H9 (cell line): ENCODE measurements at regions not wholly inside any gene's neighbourhood (a gene's known extent, or its start where the extent isn't known, plus 50 kb on each side); places are given as distances from the start of the nearest gene placed in this dataset.
"Not testable (repeated sequence)": the region's sequence is repeated elsewhere in the genome, so short reads cannot be mapped to it uniquely, and the experiment has no call there.

Experiments used
- DNase-seq: peaks from one replicate; pipeline ENCODE4 v3.0.0-alpha.2; 2017
- H2AFZ ChIP-seq: one replicate; pipeline ENCODE4 v1.6.1; 2013; ENCODE audit warnings: mild to moderate bottlenecking, low read length, control low read depth, moderate library complexity
- H2AK5ac ChIP-seq: 2 replicates; pipeline ENCODE4 v1.6.1; 2013; ENCODE audit warnings: low read length, control low read depth, mixed read lengths; ENCODE audit not compliant: insufficient read length
- H2BK120ac ChIP-seq: one replicate; pipeline ENCODE4 v1.6.1; 2013; ENCODE audit warnings: low read depth, mild to moderate bottlenecking, low read length, control low read depth, inconsistent platforms; ENCODE audit not compliant: poor library complexity, severe bottlenecking
- H2BK12ac ChIP-seq: 2 replicates; pipeline ENCODE4 v1.6.1; 2013; ENCODE audit warnings: low read length, control low read depth, mixed read lengths, low read depth; ENCODE audit not compliant: insufficient read length
- H2BK15ac ChIP-seq: 2 replicates; pipeline ENCODE4 v1.6.1; 2013; ENCODE audit warnings: low read depth, low read length, control low read depth
- H2BK20ac ChIP-seq: one replicate; pipeline ENCODE4 v1.6.1; 2013; ENCODE audit warnings: low read depth, mild to moderate bottlenecking, low read length, control low read depth, inconsistent platforms; ENCODE audit not compliant: poor library complexity, severe bottlenecking
- H2BK5ac ChIP-seq: 2 replicates; pipeline ENCODE4 v1.6.1; 2013; ENCODE audit warnings: low read length, control low read depth, mixed read lengths; ENCODE audit not compliant: insufficient read length
- H3K14ac ChIP-seq: 2 replicates; pipeline ENCODE4 v1.6.1; 2013; ENCODE audit warnings: low read length, control low read depth; ENCODE audit not compliant: insufficient read depth
- H3K18ac ChIP-seq: 2 replicates; pipeline ENCODE4 v1.6.1; 2013; ENCODE audit warnings: low read depth, mild to moderate bottlenecking, mixed read lengths, low read length, control low read depth; ENCODE audit not compliant: insufficient read length
- H3K23ac ChIP-seq: 2 replicates; pipeline ENCODE4 v1.6.1; 2013; ENCODE audit warnings: low read length, control low read depth, mixed read lengths, low read depth; ENCODE audit not compliant: insufficient read length
- H3K23me2 ChIP-seq: 2 replicates; pipeline ENCODE4 v1.6.1; 2013; ENCODE audit warnings: low read depth, mild to moderate bottlenecking, mixed read lengths, low read length, control low read depth; ENCODE audit not compliant: insufficient read length, poor library complexity, severe bottlenecking
- H3K27ac ChIP-seq: 2 replicates; pipeline ENCODE4 v1.5.1; 2013; ENCODE audit warnings: low read length, control low read depth, mixed read lengths, low read depth; ENCODE audit not compliant: insufficient read length
- H3K27me3 ChIP-seq: 2 replicates; pipeline ENCODE4 v1.6.1; 2013; ENCODE audit warnings: low read length, control low read depth, inconsistent platforms; ENCODE audit not compliant: insufficient read depth
- H3K4ac ChIP-seq: 2 replicates; pipeline ENCODE4 v1.6.1; 2013; ENCODE audit warnings: low read depth, mild to moderate bottlenecking, control low read depth, inconsistent platforms, low read length, moderate library complexity
- H3K4me1 ChIP-seq: 2 replicates; pipeline ENCODE4 v1.6.1; 2013; ENCODE audit warnings: low read length, control low read depth, inconsistent platforms; ENCODE audit not compliant: insufficient read depth
- H3K4me2 ChIP-seq: 2 replicates; pipeline ENCODE4 v1.6.1; 2013; ENCODE audit warnings: low read length, control low read depth, mixed read lengths; ENCODE audit not compliant: insufficient read length, insufficient read depth
- H3K56ac ChIP-seq: 2 replicates; pipeline ENCODE4 v1.6.1; 2013; ENCODE audit warnings: low read depth, mild to moderate bottlenecking, mixed read lengths, low read length, control low read depth; ENCODE audit not compliant: insufficient read length
- H3K79me1 ChIP-seq: 2 replicates; pipeline ENCODE4 v1.6.1; 2013; ENCODE audit warnings: low read depth, mild to moderate bottlenecking, moderate library complexity, low read length, control low read depth, inconsistent platforms; ENCODE audit not compliant: insufficient read depth, poor library complexity, severe bottlenecking
- H3K79me2 ChIP-seq: 2 replicates; pipeline ENCODE4 v1.6.1; 2013; ENCODE audit warnings: low read length, control low read depth, inconsistent platforms; ENCODE audit not compliant: insufficient read depth
- H3K9ac ChIP-seq: 2 replicates; pipeline ENCODE4 v1.6.1; 2013; ENCODE audit warnings: low read length, control low read depth, mixed read lengths; ENCODE audit not compliant: insufficient read length; ENCODE audit errors: extremely low read depth
- H3K9me3 ChIP-seq: one replicate; pipeline ENCODE4 v1.6.1; 2013; ENCODE audit warnings: low read depth, low read length, inconsistent platforms; ENCODE audit not compliant: control insufficient read depth
- H3T11ph ChIP-seq: one replicate; pipeline ENCODE4 v1.6.1; 2013; ENCODE audit warnings: mild to moderate bottlenecking, low read length, control low read depth, inconsistent platforms
- H4K20me1 ChIP-seq: one replicate; pipeline ENCODE4 v1.6.1; 2013; ENCODE audit not compliant: control insufficient read depth, insufficient read length, insufficient read depth
- H4K5ac ChIP-seq: 2 replicates; pipeline ENCODE4 v1.6.1; 2013; ENCODE audit warnings: low read depth, mild to moderate bottlenecking, mixed read lengths, low read length, control low read depth; ENCODE audit not compliant: insufficient read length
- H4K8ac ChIP-seq: replicated peaks from 2 replicates; pipeline ENCODE4 v1.6.1; 2013; ENCODE audit warnings: low read length, control low read depth, mixed read lengths, low read depth; ENCODE audit not compliant: insufficient read length
- H4K91ac ChIP-seq: 2 replicates; pipeline ENCODE4 v1.6.1; 2013; ENCODE audit warnings: low read depth, mild to moderate bottlenecking, moderate library complexity, mixed read lengths, low read length, control low read depth; ENCODE audit not compliant: insufficient read length
- H3K27ac Mint-ChIP-seq, 3 experiments: 2 replicates in 2 of 3; 3 replicates in 1 of 3; pipeline ENCODE4 v1.8.0; 2020 to 2021; ENCODE audit warnings: mixed read lengths in 3 of 3, mild to moderate bottlenecking in 1 of 3, moderate library complexity in 1 of 3
- H3K27me3 Mint-ChIP-seq: 2 replicates; pipeline ENCODE4 v1.8.0; 2021; ENCODE audit warnings: low read depth, mild to moderate bottlenecking, moderate library complexity, mixed read lengths
- H3K36me3 Mint-ChIP-seq, 3 experiments: 2 replicates in 2 of 3; 3 replicates in 1 of 3; pipeline ENCODE4 v1.8.0; 2020 to 2021; ENCODE audit warnings: low read depth in 3 of 3, mixed read lengths in 3 of 3; ENCODE audit not compliant: insufficient read depth in 1 of 3
- H3K4me1 Mint-ChIP-seq, 2 experiments: 2 replicates each; pipeline ENCODE4 v1.8.0; 2020; ENCODE audit warnings: mixed read lengths in 2 of 2
- H3K4me3 Mint-ChIP-seq, 2 experiments: 2 replicates in 1 of 2; 3 replicates in 1 of 2; pipeline ENCODE4 v1.8.0; 2020 to 2021; ENCODE audit warnings: mild to moderate bottlenecking in 2 of 2, mixed read lengths in 2 of 2, moderate library complexity in 1 of 2
- H3K9me3 Mint-ChIP-seq, 2 experiments: 2 replicates in 1 of 2; 3 replicates in 1 of 2; pipeline ENCODE4 v1.8.0; 2020; ENCODE audit warnings: mild to moderate bottlenecking in 2 of 2, mixed read lengths in 2 of 2, moderate library complexity in 1 of 2
- WGBS: extraction: QIAGEN DNeasy Blood & Tissue Kit; methylation state at CpG from one replicate; pipeline ENCODE4 v1.1.7; 2013; ENCODE audit warnings: missing lambda C conversion rate, low lambda C conversion rate, mixed read lengths; ENCODE audit not compliant: insufficient read length; ENCODE audit errors: extremely low coverage; 5-methylcytosine and 5-hydroxymethylcytosine counted together

DNA sequence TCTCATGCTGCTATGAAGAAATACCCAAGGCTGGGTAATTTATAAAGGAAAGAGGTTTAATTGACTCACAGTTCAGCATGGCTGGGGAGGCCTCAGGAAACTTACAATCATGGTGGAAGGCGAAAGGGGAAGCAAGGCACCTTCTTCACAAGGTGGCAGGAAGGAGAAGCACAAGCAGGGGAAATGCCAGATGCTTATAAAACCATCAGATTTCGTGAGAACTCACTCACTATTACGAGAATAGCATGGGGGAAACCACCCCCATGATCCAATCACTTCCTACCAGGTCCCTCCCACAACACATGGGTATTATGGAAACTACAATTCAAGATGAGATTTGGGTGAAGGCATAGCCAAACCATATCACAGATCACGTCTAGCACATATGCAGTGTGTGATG is 61.8 kb upstream of the MARCKS start:
- not testable (repeated sequence) for H3K4ac ChIP-seq, H3K27me3 Mint-ChIP-seq, H3K27me3 ChIP-seq, H3K9me3 ChIP-seq, H4K91ac ChIP-seq, H2AK5ac ChIP-seq, H3K4me1 ChIP-seq, H3K56ac ChIP-seq, H3K36me3 Mint-ChIP-seq, DNase-seq, H3K14ac ChIP-seq, H3K9ac ChIP-seq, H2AFZ ChIP-seq, H4K8ac ChIP-seq, H4K20me1 ChIP-seq, H2BK20ac ChIP-seq, H3K27ac Mint-ChIP-seq, H3K18ac ChIP-seq, H3K4me3 Mint-ChIP-seq, H3K79me1 ChIP-seq, H2BK5ac ChIP-seq, H2BK15ac ChIP-seq, H4K5ac ChIP-seq, H3K4me1 Mint-ChIP-seq, H3K23me2 ChIP-seq, H3K9me3 Mint-ChIP-seq, H3K4me2 ChIP-seq, H3K23ac ChIP-seq, H2BK12ac ChIP-seq, H3T11ph ChIP-seq, H3K79me2 ChIP-seq, H2BK120ac ChIP-seq, H3K27ac ChIP-seq
- WGBS: no CpG with 5 or more reads among the region's 4 CpGs
